CD14-positive monocyte (primary cell): ENCODE measurements at regions not wholly inside any gene's neighbourhood (a gene's known extent, or its start where the extent isn't known, plus 50 kb on each side); places are given as distances from the start of the nearest gene placed in this dataset.

ENCODE experiments used
- DNase-seq, 3 donors: peaks; one replicate each; pipeline ENCODE4 v3.0.0-alpha.2; 2011 to 2022
- H2AFZ ChIP-seq: 2 replicates; pipeline ENCODE4 v1.6.0; 2012; ENCODE audit warnings: mild to moderate bottlenecking, low read depth, low read length, inconsistent platforms; ENCODE audit not compliant: insufficient read depth, poor library complexity, severe bottlenecking
- H3K27ac ChIP-seq, 2 donors: 1 replicate in 1 of 2; 2 replicates in 1 of 2; pipeline ENCODE4 v1.5.1; 2012 to 2013; ENCODE audit warnings: low read length in 2 of 2, control low read depth in 1 of 2, inconsistent platforms in 1 of 2, low read depth in 1 of 2, mild to moderate bottlenecking in 1 of 2
- H3K27me3 ChIP-seq, 2 donors: one replicate each; pipeline versions ENCODE4 v1.6.0 to v1.6.1; 2011 to 2013; ENCODE audit warnings: low read length in 2 of 2; ENCODE audit not compliant: control insufficient read depth in 2 of 2, insufficient read depth in 2 of 2
- H3K36me3 ChIP-seq, 2 donors: replicated peaks in 1 of 2; 1 replicate in 1 of 2; 2 replicates in 1 of 2; pipeline versions ENCODE4 v1.5.1 to v1.6.1; 2012 to 2013; ENCODE audit warnings: low read length in 2 of 2, control low read depth in 1 of 2, inconsistent platforms in 1 of 2, mild to moderate bottlenecking in 1 of 2; ENCODE audit not compliant: insufficient read depth in 2 of 2, control insufficient read depth in 1 of 2
- H3K4me1 ChIP-seq, 2 donors: 1 replicate in 1 of 2; 2 replicates in 1 of 2; pipeline versions ENCODE4 v1.5.1 to v1.6.1; 2012 to 2013; ENCODE audit warnings: low read length in 2 of 2, control low read depth in 1 of 2, inconsistent platforms in 1 of 2, mild to moderate bottlenecking in 1 of 2, moderate library complexity in 1 of 2; ENCODE audit not compliant: insufficient read depth in 2 of 2, control insufficient read depth in 1 of 2
- H3K4me2 ChIP-seq: replicated peaks from 2 replicates; pipeline ENCODE3; 2012; ENCODE audit warnings: low read length, moderate library complexity, mild to moderate bottlenecking; ENCODE audit not compliant: poor library complexity, severe bottlenecking; ENCODE audit errors: extremely low read depth
- H3K4me3 ChIP-seq, 3 experiments: fragments of 200-600 bp in 1 of 3; sonication (generic) in 1 of 3; replicated peaks in 1 of 3; 1 replicate in 2 of 3; 2 replicates in 1 of 3; pipeline ENCODE4 v1.5.1; 2011 to 2013; ENCODE audit warnings: low read length in 3 of 3, mild to moderate bottlenecking in 3 of 3, control low read depth in 2 of 3, low read depth in 2 of 3, inconsistent platforms in 1 of 3, moderate library complexity in 1 of 3
- H3K79me2 ChIP-seq: 2 replicates; pipeline ENCODE4 v1.6.0; 2012; ENCODE audit warnings: mild to moderate bottlenecking, control low read depth, inconsistent platforms, low read length, moderate library complexity; ENCODE audit not compliant: insufficient read depth
- H3K9ac ChIP-seq: 2 replicates; pipeline ENCODE4 v1.6.0; 2017; ENCODE audit warnings: low read length, mild to moderate bottlenecking; ENCODE audit not compliant: insufficient read depth, poor library complexity, severe bottlenecking
- H3K9me3 ChIP-seq, 2 donors: replicated peaks in 1 of 2; 1 replicate in 1 of 2; 2 replicates in 1 of 2; pipeline versions ENCODE4 v1.5.1 to v1.6.1; 2012 to 2013; ENCODE audit warnings: low read length in 2 of 2, control low read depth in 1 of 2; ENCODE audit not compliant: control insufficient read depth in 1 of 2, insufficient read depth in 1 of 2
- H4K20me1 ChIP-seq: 2 replicates; pipeline ENCODE4 v1.6.0; 2012; ENCODE audit warnings: mild to moderate bottlenecking, low read length, control low read depth, moderate library complexity; ENCODE audit not compliant: insufficient read depth
- H3K27ac Mint-ChIP-seq, 7 donors: one replicate each; pipeline ENCODE4 v1.8.0; 2020; ENCODE audit warnings: mild to moderate bottlenecking in 7 of 7, mixed read lengths in 7 of 7, moderate library complexity in 6 of 7, inconsistent platforms in 2 of 7
- H3K27me3 Mint-ChIP-seq, 3 donors: one replicate each; pipeline ENCODE4 v1.8.0; 2021 to 2022; ENCODE audit warnings: low read depth in 3 of 3, mild to moderate bottlenecking in 3 of 3, mixed read lengths in 3 of 3, moderate library complexity in 3 of 3, inconsistent platforms in 1 of 3
- H3K36me3 Mint-ChIP-seq, 2 donors: one replicate each; pipeline ENCODE4 v1.8.0; 2020; ENCODE audit warnings: mixed read lengths in 2 of 2, inconsistent platforms in 1 of 2, mild to moderate bottlenecking in 1 of 2
- H3K4me1 Mint-ChIP-seq: one replicate; pipeline ENCODE4 v1.8.0; 2020; ENCODE audit warnings: mild to moderate bottlenecking, mixed read lengths
- H3K4me3 Mint-ChIP-seq, 2 donors: one replicate each; pipeline ENCODE4 v1.8.0; 2020; ENCODE audit warnings: mild to moderate bottlenecking in 2 of 2, mixed read lengths in 2 of 2, moderate library complexity in 1 of 2
- H3K9me3 Mint-ChIP-seq, 7 donors: one replicate each; pipeline ENCODE4 v1.8.0; 2020 to 2022; ENCODE audit warnings: mixed read lengths in 7 of 7, mild to moderate bottlenecking in 6 of 7, moderate library complexity in 6 of 7, inconsistent platforms in 2 of 7
- CTCF ChIP-seq: fragments of 200-600 bp; IDR thresholded peaks from one replicate; pipeline ENCODE4 v1.8.0; 2022; ENCODE audit warnings: antibody characterized with exemption, mild to moderate bottlenecking
- WGBS: methylation state at CpG from one replicate; pipeline ENCODE4 v1.1.5; 2013; ENCODE audit warnings: missing lambda C conversion rate; ENCODE audit not compliant: insufficient coverage; 5-methylcytosine and 5-hydroxymethylcytosine counted together
- intact Hi-C, 2 donors: fragments of 100-400 bp; cut with micrococcal nuclease; formaldehyde crosslinking; loops; one replicate each; pipeline versions ENCODE4 v1.15.0 to v1.15.1; 2023

- Histone ChIP-seq H3K9ac (no peak overlapping the region), H3K9me3 (no peaks in the 10 kb centered on the region), H3K79me2 (no peaks in the 10 kb centered on the region), H3K27ac (no peak overlapping the region), H3K36me3 (no peaks in the 10 kb centered on the region), H3K4me2 (no peak overlapping the region), H3K4me3 (no peak overlapping the region), H2AFZ (no peak overlapping the region), H4K20me1 (no peaks in the 10 kb centered on the region), H3K27me3 (peaks cover 3 to 6% of the 10 kb centered on the region in 2 donors), H3K4me1 (no peaks in the 10 kb centered on the region)
- no peak overlapping the region for H3K27ac Mint-ChIP-seq
- H3K4me3 Mint-ChIP-seq: no peak overlapping the region
- WGBS: no CpG with 5 or more reads among the region's 8 CpGs
- H3K9me3 Mint-ChIP-seq: peaks cover 0 to 2% (median 0%) of the 10 kb centered on the region in 7 donors
- H3K27me3 Mint-ChIP-seq: peaks cover 14 to 20% (median 17%) of the 10 kb centered on the region in 3 donors
- intact Hi-C loops: no loop called here
- no peaks in the 10 kb centered on the region for H3K4me1 Mint-ChIP-seq
- DNase-seq: no peak
- no peak for TF ChIP-seq CTCF
- no peaks in the 10 kb centered on the region for H3K36me3 Mint-ChIP-seq
Measured at GRCh38 chr10:129333706-129334105, 133.3 kb upstream of the MGMT start.

GRCh38 chr10:129334266-129334665 lies 132.8 kb upstream of the MGMT start:
- no peak overlapping the region for H3K4me3 ChIP-seq
- no peak overlapping the region for H2AFZ ChIP-seq
- H3K27me3 ChIP-seq: peaks cover 3 to 6% of the 10 kb centered on the region in 2 donors
- H3K9me3 ChIP-seq: no peaks in the 10 kb centered on the region
- Mint-ChIP-seq H3K27me3 (peaks cover 17 to 20% (median 17%) of the 10 kb centered on the region in 3 donors), H3K36me3 (no peaks in the 10 kb centered on the region), H3K4me3 (peak overlapping the region in 1 of 2 donors; percentile 49), H3K9me3 (peaks cover 0 to 2% (median 0%) of the 10 kb centered on the region in 7 donors), H3K4me1 (no peaks in the 10 kb centered on the region), H3K27ac (no peak overlapping the region)
- no peaks in the 10 kb centered on the region for H3K4me1 ChIP-seq
- 76% methylated on average over 11 of the region's 16 CpGs for WGBS
- no peak for DNase-seq
- H3K36me3 ChIP-seq: no peaks in the 10 kb centered on the region
- no peaks in the 10 kb centered on the region for H4K20me1 ChIP-seq
- no peak overlapping the region for H3K27ac ChIP-seq
- H3K4me2 ChIP-seq: no peak overlapping the region
- no peak for TF ChIP-seq CTCF
- intact Hi-C loops: no loop called here
- H3K79me2 ChIP-seq: no peaks in the 10 kb centered on the region
- no peak overlapping the region for H3K9ac ChIP-seq
